ENCODE measurements at regions not wholly inside any gene's neighbourhood (a gene's known extent, or its start where the extent isn't known, plus 50 kb on each side); places are given as distances from the start of the nearest gene placed in this dataset.

GRCh38 chr4:28435314-28435713 lies 1574.7 kb downstream of the STIM2 start:
- Histone ChIP-seq H3K9me3 (no peaks in the 10 kb centered on the region), H3K27me3 (no peaks in the 10 kb centered on the region), H3K4me1 (no peaks in the 10 kb centered on the region), H3K4me3 (no peak overlapping the region), H3K27ac (no peak overlapping the region), H3K36me3 (no peaks in the 10 kb centered on the region)
- no peak for DNase-seq
- TF ChIP-seq POLR2A (IDR thresholded peaks at IDR 0.05): no peak
- TF ChIP-seq, protein P1, sequence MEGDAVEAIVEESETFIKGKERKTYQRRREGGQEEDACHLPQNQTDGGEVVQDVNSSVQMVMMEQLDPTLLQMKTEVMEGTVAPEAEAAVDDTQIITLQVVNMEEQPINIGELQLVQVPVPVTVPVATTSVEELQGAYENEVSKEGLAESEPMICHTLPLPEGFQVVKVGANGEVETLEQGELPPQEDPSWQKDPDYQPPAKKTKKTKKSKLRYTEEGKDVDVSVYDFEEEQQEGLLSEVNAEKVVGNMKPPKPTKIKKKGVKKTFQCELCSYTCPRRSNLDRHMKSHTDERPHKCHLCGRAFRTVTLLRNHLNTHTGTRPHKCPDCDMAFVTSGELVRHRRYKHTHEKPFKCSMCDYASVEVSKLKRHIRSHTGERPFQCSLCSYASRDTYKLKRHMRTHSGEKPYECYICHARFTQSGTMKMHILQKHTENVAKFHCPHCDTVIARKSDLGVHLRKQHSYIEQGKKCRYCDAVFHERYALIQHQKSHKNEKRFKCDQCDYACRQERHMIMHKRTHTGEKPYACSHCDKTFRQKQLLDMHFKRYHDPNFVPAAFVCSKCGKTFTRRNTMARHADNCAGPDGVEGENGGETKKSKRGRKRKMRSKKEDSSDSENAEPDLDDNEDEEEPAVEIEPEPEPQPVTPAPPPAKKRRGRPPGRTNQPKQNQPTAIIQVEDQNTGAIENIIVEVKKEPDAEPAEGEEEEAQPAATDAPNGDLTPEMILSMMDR (IDR thresholded peaks at IDR 0.05): no peak

- Histone ChIP-seq H3K27me3 (no peaks in the 10 kb centered on the region), H3K36me3 (no peaks in the 10 kb centered on the region), H3K4me1 (no peaks in the 10 kb centered on the region), H3K27ac (no peak overlapping the region), H3K4me3 (no peak overlapping the region), H3K9me3 (no peaks in the 10 kb centered on the region)
- TF ChIP-seq POLR2A (IDR thresholded peaks at IDR 0.05): no peak
- DNase-seq: no peak
These were observed 1575.8 kb downstream of the STIM2 start for GRCh38 chr4:28436191-28437080.

DNA sequence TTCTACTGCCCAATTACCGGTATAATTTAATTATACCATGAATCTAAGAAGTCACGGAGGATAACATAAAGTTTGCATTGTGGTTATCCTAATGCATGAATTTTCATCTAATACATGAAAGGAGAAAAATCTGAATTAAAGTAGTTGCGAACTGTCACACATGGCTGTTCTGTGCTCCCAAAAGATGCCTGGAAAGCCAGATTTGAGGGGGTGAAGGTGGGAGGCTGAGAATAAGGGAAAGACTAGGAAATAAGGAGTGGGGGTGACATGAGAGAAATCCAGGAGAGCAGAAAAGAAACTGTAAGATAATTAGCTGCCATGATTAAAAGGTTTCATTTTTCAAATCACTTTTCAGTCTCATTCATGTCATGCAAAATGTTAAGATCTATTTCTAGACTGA lies 1582.7 kb downstream of the STIM2 start:
- Histone ChIP-seq H3K27me3 (no peaks in the 10 kb centered on the region), H3K36me3 (no peaks in the 10 kb centered on the region), H3K4me3 (no peak overlapping the region), H3K27ac (no peak overlapping the region), H3K9me3 (no peaks in the 10 kb centered on the region), H3K4me1 (no peaks in the 10 kb centered on the region)
- no peak for TF ChIP-seq POLR2A (IDR thresholded peaks at IDR 0.05)
- TF ChIP-seq, protein P1 (IDR thresholded peaks at IDR 0.05): no peak
- DNase-seq: no peak

DNA sequence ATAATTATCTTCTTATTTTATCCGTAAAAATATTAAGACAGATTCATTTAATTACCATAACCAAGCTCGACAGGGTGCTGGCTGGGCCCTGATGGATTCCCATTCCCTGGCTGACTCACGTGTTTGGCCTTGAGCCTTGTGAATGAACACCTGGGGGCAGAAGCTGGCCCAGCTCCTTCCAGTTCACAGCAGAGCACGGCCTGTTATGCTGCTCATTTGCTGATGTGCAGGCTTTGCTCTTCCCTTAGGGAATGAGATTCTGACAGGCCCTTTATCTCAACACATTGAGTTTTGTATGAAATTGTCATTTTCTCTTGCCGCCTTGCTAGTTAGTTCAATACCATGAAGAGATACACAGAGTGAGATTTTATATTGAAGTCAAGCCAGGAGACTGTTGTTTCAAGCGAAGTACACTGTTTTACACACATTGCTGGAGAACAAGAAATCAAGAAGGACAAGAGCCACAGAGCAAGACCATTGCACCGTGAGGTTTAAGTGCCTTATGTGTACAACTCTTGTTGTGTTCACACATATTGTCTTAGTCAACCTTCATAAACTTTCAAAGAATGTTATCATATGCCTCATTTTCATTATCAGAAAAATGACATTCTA lies 1583.3 kb downstream of the STIM2 start:
- TF ChIP-seq, protein P1 (IDR thresholded peaks at IDR 0.05): no peak
- Histone ChIP-seq H3K27ac (no peak overlapping the region), H3K36me3 (no peaks in the 10 kb centered on the region), H3K4me1 (no peaks in the 10 kb centered on the region), H3K4me3 (no peak overlapping the region), H3K9me3 (no peaks in the 10 kb centered on the region), H3K27me3 (no peaks in the 10 kb centered on the region)
- no peak for DNase-seq

- DNase-seq: no peak
- TF ChIP-seq, protein P1 (IDR thresholded peaks at IDR 0.05): no peak
- TF ChIP-seq POLR2A (IDR thresholded peaks at IDR 0.05): no peak
- Histone ChIP-seq H3K36me3 (no peaks in the 10 kb centered on the region), H3K27me3 (no peaks in the 10 kb centered on the region), H3K9me3 (no peaks in the 10 kb centered on the region), H3K4me3 (no peak overlapping the region), H3K27ac (no peak overlapping the region), H3K4me1 (no peaks in the 10 kb centered on the region)
These were observed 1584.3 kb downstream of the STIM2 start for GRCh38 chr4:28444886-28445496.

DNA sequence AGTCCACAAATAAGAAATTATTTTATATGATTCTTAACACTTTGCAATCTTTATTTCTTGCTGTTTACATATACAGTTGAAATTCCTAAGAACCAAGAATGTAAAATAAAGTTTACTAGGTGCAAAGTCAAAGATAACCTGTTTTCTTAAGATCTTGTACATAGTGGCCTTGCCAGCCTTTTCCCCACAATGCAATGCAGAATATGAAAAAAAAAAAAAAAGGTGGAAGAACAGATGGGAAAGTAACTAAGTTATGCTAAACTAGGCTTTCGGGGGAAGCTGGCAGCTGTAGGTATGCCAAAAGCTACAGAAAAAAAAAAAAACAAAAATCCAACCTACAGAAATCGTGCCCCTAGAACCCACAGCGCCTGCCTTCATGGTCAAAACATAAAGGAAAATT lies 1588.4 kb downstream of the STIM2 start:
- no peak overlapping the region for H3K4me3 ChIP-seq

More for the DNA sequence above, 1588.4 kb downstream of the STIM2 start:
- TF ChIP-seq, protein P1 (IDR thresholded peaks at IDR 0.05): no peak
- no peak for TF ChIP-seq POLR2A (IDR thresholded peaks at IDR 0.05)
- H3K4me1 ChIP-seq: no peaks in the 10 kb centered on the region
- no peaks in the 10 kb centered on the region for H3K27me3 ChIP-seq
- DNase-seq: no peak
- H3K36me3 ChIP-seq: no peaks in the 10 kb centered on the region
- peaks cover 0 to 4% (median 0%) of the 10 kb centered on the region in 4 donors for H3K9me3 ChIP-seq
- no peak overlapping the region for H3K27ac ChIP-seq
